NCI-H2171 treated with DMSO at 0.1 percent for 48 hours (cell line): ENCODE measurements at regions not wholly inside any gene's neighbourhood (a gene's known extent, or its start where the extent isn't known, plus 50 kb on each side); places are given as distances from the start of the nearest gene placed in this dataset.
"Not testable (repeated sequence)": the region's sequence is repeated elsewhere in the genome, so short reads cannot be mapped to it uniquely, and the experiment has no call there.

Experiments used
- DNase-seq: peaks from one replicate; lab custom pipeline; 2025; lab: John Stamatoyannopoulos, UW

GRCh38 chr16:88302666-88303065 is 80.1 kb upstream of the ZNF469 start:
- no peak for DNase-seq

- DNase-seq: no peak
These were observed 79.4 kb upstream of the ZNF469 start for GRCh38 chr16:88303405-88303804.

- no peak for DNase-seq
These were observed 78.6 kb upstream of the ZNF469 start for GRCh38 chr16:88303890-88304819.

GRCh38 chr16:88305176-88305575 is 77.6 kb upstream of the ZNF469 start:
- no peak for DNase-seq

GRCh38 chr16:88306411-88306810 is 76.3 kb upstream of the ZNF469 start:
- DNase-seq: no peak

- no peak for DNase-seq
These were observed 75.8 kb upstream of the ZNF469 start for GRCh38 chr16:88306860-88307545.

GRCh38 chr16:88308441-88309173 is 74.2 kb upstream of the ZNF469 start:
- DNase-seq: no peak

- DNase-seq: no peak
These were observed 73.4 kb upstream of the ZNF469 start for GRCh38 chr16:88309174-88309907.

GRCh38 chr16:88309908-88310265 is 72.9 kb upstream of the ZNF469 start:
- DNase-seq: no peak

GRCh38 chr16:88310796-88311605 is 71.8 kb upstream of the ZNF469 start:
- DNase-seq: no peak

GRCh38 chr16:88311860-88312259 is 70.9 kb upstream of the ZNF469 start:
- not testable (repeated sequence) for DNase-seq

- no peak for DNase-seq
These were observed 70.0 kb upstream of the ZNF469 start for GRCh38 chr16:88312732-88313131.

- no peak for DNase-seq
These were observed 67.7 kb upstream of the ZNF469 start for GRCh38 chr16:88314991-88315542.

GRCh38 chr16:88315543-88316105 is 67.1 kb upstream of the ZNF469 start:
- no peak for DNase-seq

GRCh38 chr16:88316151-88316550 is 66.6 kb upstream of the ZNF469 start:
- peak; percentile 20 for DNase-seq

GRCh38 chr16:88316941-88317612 is 65.7 kb upstream of the ZNF469 start:
- no peak for DNase-seq

- no peak for DNase-seq
These were observed 65.2 kb upstream of the ZNF469 start for GRCh38 chr16:88317613-88317965.

GRCh38 chr16:88318051-88318450 is 64.7 kb upstream of the ZNF469 start:
- DNase-seq: no peak

- no peak for DNase-seq
These were observed 64.2 kb upstream of the ZNF469 start for GRCh38 chr16:88318521-88318920.
